ENCODE measurements at regions not wholly inside any gene's neighbourhood (a gene's known extent, or its start where the extent isn't known, plus 50 kb on each side); places are given as distances from the start of the nearest gene placed in this dataset.

- DNase-seq, result no peak
- Histone ChIP-seq H3K27me3 (no peaks in the 10 kb centered on the region), H3K36me3 (no peaks in the 10 kb centered on the region), H3K27ac (no peak overlapping the region), H3K4me3 (no peak overlapping the region), H3K4me1 (no peaks in the 10 kb centered on the region), H3K9ac (ENCODE audit: low read depth in 2 of 2, low read length in 2 of 2) (no peak overlapping the region), H3K9me3 (no peaks in the 10 kb centered on the region)
- intact Hi-C loops (cut with DNase I), result no loop called here
- TF ChIP-seq CTCF (IDR thresholded peaks at IDR 0.05), result no peak
Measured at GRCh38 chr14:101197595-101198397, 294.3 kb upstream of the RTL1 start.

GRCh38 chr14:101198398-101199027, 295.0 kb upstream of the RTL1 start:
- TF ChIP-seq CTCF (IDR thresholded peaks at IDR 0.05), result no peak
- Histone ChIP-seq H3K9ac (ENCODE audit: low read depth in 2 of 2, low read length in 2 of 2) (no peak overlapping the region), H3K4me1 (no peaks in the 10 kb centered on the region), H3K4me3 (no peak overlapping the region), H3K27me3 (no peaks in the 10 kb centered on the region), H3K9me3 (no peaks in the 10 kb centered on the region), H3K27ac (no peak overlapping the region), H3K36me3 (no peaks in the 10 kb centered on the region)
- intact Hi-C loops (cut with DNase I), result no loop called here
- DNase-seq, result no peak

DNA sequence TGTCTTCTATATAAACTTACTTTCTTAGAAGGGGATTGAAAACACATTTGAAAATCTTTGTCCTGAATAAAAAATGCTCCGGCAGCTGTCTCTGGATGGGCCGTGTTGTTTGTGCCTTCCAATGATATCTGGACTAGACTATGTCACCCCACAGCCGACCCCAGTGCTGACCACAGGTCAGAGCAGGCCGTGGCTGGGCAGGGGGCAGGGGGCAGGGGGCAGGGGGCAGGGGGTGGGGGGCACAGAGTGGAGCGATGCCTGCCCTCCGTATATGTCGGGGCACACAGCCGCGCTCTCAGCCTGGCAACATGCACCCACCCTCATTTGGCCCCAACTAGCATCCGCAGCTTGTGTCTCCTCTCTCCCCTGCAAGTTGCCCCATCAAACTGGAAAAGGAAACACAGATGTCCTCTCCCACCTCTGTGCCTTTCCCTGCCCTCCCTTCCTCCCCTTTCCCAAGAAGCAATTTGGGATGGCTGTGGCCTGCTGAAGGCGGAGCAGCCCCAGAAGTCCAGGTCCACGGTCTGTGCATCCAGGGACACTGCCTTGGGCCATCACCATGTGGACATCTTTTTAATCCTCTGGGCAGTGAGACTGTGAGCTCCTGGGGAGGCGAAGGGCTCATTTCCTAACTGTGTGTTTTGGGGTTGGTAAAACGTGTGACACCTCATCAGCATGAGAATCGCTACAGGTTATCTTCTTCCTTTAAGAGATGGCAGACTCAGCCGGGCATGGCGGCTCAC, 295.7 kb upstream of the RTL1 start:
- Histone ChIP-seq H3K27ac (no peak overlapping the region), H3K27me3 (no peaks in the 10 kb centered on the region), H3K9ac (ENCODE audit: low read depth in 2 of 2, low read length in 2 of 2) (no peak overlapping the region), H3K4me1 (no peaks in the 10 kb centered on the region), H3K36me3 (no peaks in the 10 kb centered on the region), H3K9me3 (no peaks in the 10 kb centered on the region), H3K4me3 (no peak overlapping the region)
- no peak for TF ChIP-seq CTCF (IDR thresholded peaks at IDR 0.05)
- intact Hi-C loops (cut with DNase I), result no loop called here
- DNase-seq, result no peak

DNA sequence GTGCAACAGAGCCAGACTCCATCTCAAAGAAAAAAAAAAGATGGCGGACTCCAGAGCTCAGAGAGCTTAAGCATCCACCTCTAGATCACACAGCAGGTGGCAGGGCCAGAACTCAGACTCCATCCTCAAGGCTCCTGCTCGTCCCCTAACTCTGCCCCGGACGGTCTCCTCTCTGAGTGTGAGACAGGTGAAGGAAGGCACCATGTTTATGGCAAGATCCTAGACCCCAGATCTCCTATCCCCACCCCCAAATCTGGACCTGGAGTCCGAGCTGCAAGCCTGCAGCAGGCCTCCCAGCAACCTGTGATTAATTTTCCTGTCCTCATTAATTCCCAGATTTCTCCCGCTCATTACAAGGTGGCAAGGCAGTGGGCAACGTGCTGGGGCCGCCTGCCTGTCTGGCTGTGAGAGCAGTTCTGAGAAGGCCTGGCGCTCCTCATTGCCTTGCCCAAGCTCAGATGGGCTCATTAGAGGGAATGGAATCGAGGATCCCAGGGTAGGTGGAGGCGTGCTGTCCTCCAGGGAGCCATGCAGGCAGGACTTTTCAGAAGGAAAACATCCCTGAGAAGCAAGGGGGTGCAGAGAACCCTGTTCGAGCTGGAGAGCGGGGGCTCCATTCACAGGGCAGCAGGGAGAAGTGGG, 296.6 kb upstream of the RTL1 start:
- H3K36me3 ChIP-seq, result no peaks in the 10 kb centered on the region
- H3K4me3 ChIP-seq, result no peak overlapping the region
- no peaks in the 10 kb centered on the region for H3K9me3 ChIP-seq
- TF ChIP-seq CTCF (IDR thresholded peaks at IDR 0.05), result no peak
- intact Hi-C loops (cut with DNase I), result no loop called here
- H3K9ac ChIP-seq (ENCODE audit: low read depth in 2 of 2, low read length in 2 of 2), result no peak overlapping the region
- no peak for DNase-seq
- no peak overlapping the region for H3K27ac ChIP-seq
- H3K4me1 ChIP-seq, result no peaks in the 10 kb centered on the region
- H3K27me3 ChIP-seq, result no peaks in the 10 kb centered on the region

All from colonic mucosa (tissue), 4 donors.